Activated T-cell treated with anti-CD3 and anti-CD28 coated beads for 1 hour (primary cell): ENCODE measurements at regions not wholly inside any gene's neighbourhood (a gene's known extent, or its start where the extent isn't known, plus 50 kb on each side); places are given as distances from the start of the nearest gene placed in this dataset.

ENCODE experiments used
- DNase-seq: peaks from one replicate; pipeline ENCODE4 v3.0.0-alpha.2; 2020; ENCODE audit warnings: low read depth

DNA sequence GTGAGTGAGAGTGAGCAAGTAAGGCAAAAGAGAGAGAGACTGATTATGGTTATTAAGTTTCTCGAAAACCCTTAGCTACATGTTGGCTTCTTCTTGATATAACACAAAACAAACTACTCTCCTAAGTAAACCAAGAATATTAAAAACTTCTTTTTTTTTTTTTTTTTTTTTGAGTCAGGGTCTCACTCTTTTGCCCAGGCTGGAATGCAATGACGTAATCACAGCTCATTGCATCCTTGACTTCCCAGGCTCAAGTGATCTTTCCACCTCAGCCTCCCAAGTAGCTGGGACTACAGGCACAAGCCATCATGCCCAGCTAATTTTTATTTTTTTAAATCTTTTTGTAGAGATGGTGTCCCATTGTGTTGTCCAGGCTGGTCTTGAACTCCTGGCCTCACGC lies 102.2 kb upstream of the IL6 start:
- DNase-seq = no peak

DNA sequence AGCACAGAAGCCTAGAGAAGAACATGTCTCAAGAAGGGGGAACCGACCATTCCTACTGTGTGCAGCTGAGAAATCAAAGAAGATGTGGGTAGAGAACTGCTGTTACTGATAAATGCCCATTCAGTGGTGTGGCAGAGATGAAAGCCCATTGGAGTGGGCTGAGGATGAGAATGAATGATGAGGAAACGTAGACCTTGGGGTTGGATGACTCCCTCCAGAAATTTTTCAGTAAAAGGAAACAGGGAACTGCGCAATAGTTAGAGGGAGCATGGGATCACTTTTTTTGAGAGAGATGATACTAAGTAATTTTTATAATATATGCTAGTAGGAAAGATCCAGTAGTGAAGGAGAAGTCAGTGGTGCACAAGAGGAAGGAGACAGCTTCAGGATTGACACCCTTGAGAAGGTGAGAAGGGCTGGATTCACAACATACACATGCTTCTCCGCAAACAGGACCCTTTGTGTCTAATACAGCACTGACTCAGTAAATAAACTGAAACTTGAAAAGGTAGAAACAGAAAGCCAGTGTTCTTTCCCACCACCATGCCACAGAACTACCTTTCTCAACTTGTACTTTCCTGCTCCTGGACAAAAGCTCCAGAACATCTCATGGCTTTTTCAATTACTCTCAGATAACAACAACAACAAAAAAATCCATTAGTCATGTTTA lies 104.7 kb upstream of the IL6 start:
- DNase-seq = no peak

DNA sequence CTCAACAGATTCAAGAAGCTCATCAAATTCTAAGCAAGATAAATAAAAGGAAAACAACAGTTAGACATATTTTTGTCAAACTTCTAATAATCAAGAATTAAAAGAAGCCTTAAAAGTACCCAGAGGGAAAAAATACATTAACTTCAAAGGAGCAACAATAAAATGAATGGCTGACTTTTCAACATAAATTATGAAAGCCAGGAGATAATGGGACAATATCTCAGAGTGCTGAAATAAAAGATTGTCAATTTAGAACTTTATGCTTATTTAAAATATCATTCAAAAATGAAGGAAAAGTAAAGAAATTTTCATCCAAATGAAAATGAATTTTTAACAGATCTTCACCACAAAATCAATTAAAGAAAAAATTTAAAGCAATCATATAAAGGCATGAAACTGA lies 108.5 kb upstream of the IL6 start:
- no peak for DNase-seq

DNA sequence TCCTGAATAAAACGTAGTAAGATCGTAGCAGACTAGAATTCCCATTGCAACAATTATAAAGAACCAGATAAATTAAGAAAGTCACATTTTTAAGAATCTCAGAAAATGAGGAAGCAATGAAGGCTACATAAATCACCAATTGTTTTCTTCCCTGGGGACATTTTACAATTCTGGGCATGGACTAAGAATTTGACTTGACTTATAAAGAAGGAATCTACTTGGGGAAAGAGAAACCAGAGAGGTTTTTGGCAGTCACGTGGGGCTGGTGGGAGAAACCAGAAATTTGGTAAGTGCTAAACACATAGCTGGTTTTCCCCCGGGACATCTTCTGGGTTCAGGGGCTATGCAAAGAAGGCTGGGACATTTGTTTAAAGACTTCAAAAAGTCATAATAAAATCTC lies 109.8 kb upstream of the IL6 start:
- DNase-seq = no peak

DNA sequence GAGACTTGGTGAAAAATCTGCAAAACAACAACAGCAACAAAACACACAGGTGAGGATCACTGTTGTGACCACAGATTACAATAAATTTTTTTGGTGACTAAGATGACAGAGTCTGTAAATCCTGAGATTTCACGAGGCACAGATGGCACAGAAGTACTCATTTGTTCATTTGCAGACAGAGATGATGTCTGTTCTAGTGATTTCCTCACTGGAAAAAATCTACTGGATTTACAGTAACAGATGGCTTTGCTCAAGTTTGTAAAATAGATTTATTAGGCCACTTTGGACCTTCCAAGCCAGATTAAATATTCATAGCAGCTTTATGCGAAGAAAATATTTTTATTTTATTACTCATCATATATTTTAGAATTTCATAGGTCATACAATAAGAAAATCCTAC lies 113.5 kb upstream of the IL6 start:
- DNase-seq = no peak

DNA sequence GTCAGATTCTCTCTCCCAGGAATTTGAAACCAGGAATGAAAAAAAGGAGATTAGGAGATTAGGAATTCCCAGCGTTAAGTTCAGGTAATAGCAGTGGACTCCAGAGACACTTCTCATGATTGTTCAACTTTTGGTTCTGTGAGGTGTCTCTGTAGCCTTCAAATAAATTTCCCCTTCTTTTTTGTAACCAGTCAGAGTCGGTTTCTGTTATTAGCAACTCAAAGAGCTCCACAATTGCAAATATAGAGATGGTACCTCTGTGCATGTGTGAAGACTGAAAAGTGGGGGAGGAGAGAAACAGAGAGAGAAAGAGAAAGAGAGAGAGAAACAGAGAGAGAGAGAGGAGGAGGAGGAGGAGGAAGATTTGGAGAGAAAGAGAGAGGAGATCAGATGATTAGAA lies 112.8 kb upstream of the STEAP1B start:
- DNase-seq = no peak

DNA sequence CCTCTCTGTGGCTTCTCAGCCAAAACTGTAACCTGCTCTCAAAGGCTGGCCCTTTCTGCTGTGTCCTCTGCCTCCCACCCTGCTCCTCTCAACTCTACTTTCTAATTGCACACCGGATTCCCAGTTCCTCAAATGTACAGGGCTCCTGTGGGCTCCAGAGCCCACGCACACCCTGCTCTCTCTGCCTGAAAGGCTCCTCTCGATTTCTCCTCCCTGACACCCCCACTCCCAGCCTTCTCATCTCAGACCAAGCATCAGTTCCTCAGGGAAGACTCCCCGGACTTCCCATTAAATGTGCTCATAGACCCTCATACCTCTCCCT lies 111.7 kb upstream of the STEAP1B start:
- no peak for DNase-seq

DNA sequence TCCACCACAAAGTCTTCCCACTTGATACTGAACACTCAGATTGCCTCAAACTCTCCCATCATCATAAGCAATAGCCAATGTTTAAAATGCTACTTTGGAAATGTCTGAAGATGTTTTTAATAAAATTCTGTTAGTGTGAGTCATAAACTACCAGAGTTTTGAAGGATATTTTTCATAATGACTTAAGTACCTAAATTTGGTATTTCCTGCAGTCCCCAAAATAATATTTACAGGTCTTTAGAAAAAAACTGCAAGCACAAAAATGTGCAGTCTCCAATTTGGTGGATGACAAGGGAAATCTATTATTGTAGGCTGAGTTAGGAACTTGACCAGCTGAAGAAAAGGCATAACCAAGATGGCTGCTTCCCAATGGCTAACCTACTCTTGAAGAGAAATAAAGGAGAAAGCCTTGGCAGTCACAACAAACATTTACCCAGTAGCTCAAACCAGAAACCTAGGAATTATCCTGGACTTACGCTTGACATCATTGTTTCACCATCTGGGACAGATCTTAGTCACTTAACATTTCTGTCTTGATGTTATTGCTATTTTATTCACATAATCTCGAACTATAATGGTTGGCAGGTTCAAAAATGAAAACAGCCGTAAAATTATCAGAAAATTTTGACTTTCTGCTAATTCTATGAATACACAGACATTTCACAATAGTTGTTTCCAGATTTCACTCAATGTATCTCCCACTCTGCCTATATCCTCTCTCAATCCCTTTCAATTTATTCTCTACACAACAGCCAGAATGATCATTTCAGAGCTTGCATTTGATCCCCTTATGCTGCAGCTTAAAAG lies 111.2 kb upstream of the STEAP1B start:
- no peak for DNase-seq

DNA sequence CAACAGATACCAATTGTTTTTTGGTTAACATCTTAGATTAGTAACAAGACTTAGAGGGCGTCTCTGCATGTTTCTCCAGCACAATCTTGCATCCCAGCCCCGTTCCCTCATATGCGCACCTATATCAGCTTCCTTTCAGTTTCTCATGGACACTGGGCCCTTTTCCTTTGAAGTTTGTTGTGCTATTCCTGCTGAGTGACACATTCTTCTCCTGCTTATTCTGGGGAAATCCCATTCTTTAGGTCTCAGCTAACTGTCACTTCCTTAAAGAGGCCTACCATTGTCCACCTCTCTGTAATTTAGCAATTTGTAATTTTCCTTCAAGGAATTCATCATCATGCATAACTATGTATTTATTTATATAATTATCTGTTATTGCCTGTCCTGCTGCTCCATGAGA lies 110.3 kb upstream of the STEAP1B start:
- no peak for DNase-seq

DNA sequence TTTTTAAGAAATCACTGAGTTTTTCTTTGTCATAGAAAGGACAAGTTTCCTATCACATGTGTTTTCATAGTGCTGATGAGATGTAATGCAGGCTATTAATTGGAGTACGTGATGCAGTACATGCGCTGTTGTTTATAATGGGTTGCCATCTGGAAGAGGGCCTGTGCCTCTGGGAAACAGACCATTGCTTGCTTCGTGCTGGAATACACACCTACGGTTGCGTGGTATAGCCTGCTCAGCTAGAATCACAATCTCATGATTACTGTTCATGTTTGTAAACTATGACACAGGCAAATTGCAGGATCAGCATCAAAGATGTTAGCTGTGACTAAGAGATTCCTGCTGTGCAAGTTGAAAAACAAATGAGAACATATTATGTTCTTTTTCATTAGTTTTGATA lies 107.2 kb upstream of the STEAP1B start:
- DNase-seq = no peak

DNA sequence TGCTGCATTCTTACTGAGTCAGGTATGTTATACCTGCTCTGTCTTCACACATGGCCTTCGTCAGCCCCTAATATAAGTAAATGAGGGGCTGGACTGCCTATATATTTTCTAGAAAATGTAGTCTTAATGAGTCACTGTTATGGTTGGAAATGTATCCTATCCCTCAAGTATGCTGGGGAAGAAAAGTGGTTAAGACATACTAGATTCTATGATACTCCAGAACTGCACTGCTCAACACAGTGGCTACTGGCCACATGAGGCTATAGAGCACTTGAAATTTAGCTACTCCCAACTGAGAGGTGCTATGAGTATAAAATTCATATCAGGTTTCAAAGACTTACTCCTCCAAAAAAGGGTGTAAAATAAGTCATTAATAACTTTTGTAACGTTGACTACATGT lies 104.3 kb upstream of the STEAP1B start:
- no peak for DNase-seq

DNA sequence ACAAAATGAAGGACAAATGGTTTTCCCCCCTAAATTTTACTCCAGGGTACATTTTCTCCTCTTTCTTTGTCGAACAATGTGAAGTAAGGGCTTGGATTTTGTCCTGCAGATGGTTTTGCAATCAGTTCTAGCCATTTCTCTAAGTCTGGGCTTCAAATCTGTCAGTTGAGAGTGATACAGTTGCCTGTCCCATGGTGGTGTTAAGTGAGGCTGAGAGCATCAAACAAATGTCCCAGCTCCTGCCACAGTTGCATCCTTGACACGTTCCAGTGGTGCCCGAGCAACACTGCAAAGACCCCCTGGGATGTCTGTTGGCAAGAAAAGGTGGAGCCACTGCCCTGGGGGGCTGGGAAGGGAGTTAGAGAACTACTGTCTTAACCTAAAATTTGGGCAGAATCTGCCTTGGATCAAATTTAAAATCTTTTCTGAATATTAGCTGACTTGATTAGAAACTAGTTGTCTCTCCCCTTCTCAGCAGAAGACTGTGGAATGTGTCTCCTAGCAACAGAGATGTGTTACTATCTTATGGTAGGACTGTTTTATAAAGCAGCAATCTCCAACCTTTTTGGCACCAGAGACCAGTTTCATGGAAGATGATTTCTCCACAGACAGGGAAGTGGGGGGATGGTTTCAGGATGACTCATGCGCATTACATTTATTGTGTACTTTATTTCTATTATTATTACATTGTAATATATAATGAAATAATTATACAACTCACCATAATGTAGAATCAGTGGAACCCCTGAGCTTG lies 102.0 kb upstream of the STEAP1B start:
- no peak for DNase-seq

DNA sequence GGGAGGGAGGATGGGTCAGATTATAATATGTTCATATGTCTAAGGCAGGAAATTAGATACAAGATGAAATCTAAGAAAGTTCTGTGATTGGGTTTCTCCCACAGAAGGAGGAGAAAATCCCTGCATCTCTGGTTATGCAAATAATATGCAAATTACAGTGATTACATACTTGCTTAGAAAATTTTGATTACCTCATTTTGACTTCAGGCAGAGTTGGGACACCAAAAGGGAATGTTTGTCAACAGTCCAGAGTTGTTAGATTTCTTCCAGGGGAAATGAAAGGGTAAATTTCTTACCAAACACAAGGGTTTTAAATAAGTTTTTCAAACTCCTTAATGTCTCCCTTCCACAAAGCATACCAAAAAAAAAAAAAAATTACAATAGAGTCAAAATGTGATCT lies 101.4 kb upstream of the STEAP1B start:
- DNase-seq = no peak

DNA sequence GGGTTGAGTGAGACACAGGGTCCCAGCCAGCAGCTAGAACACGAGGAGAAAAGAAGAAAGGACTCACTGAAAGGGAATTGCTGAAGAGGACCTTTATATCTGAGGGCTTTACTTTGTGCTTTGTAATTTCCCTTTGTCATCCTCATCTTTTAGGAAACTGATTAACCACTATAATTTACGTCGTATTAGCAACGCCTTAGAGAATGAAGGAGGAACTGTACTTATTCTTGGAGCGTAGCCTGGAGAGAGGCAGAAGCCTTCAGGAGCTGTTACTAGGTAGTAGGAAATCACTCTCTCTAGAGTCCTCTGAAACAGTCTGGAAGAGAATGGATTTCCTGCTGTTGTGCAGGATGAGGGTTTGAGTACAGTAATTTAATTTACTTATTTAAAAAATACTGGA lies 101.0 kb upstream of the STEAP1B start:
- no peak for DNase-seq

DNA sequence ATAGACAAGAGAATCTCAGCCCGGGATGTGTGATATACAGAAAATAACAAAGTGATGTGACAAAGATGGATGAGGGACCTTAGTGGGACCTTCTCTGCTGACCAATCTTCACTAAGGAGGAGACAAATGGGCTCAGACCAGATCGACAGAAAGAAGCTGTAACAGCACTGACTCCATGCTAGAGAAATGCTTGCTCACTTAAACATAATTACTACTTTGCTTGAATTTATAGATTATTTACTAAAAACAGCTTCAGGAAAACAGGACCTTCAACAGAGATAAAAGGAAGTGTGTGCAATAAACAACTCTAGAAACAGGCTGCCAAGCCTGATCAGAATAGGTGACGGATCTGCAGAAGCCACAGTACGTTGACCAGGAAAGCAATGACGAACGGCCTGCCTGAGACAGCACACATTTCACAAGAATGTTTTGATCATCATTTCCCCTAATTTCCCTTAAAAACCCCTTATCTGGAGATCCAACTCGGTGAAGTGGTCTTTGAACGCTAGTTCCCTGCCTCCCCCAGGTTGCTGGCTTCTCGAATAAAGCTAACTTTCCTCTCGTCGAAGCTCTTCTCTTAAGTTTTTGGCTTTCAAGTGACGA lies 98.4 kb upstream of the STEAP1B start:
- no peak for DNase-seq

DNA sequence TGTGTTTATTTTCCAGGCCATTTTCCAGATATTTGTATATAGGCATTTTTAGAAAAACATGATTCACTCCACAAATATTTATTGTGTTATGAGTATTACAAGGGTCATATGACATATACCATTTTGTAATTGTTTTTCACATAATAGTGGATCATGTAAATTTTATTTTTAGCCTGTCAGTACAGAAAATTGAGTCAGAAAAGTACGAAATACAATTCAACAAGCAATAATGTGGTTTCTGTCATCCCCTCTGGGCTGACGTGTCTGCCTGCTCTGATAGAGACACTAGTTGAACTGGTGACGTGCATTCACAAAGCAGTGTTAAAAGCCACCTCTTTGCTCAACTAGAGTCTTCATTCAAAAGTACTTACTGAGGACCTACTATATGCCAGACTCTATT lies 97.9 kb upstream of the STEAP1B start:
- DNase-seq = no peak

DNA sequence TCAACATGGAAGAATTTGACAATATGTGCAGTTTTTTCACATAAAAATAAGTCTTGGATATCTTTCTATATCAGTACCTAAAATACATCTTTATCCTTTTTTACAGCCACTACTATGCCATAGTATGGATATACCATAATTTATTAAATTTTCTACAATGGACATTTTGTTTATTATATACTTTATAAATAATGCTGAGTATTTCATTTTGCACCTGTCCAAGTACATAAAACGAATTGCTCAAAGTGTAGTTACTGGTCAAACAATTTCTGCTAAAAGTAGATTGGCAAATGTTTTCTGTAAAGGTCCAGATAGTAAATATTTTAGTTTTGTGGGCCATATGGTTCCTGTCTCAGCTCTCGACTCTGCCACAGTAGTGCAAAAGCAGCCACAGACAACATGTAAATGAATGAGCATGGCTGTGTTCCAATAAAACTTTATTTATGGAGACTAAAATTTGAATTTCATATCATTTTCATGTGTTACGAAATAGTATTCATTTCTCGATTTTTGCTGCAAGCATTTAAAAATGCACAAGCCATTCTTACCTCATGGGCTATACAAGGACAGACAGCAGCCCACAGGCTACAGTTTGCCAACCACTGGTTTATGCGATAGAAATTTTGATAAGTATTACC lies 96.9 kb upstream of the STEAP1B start:
- no peak for DNase-seq

DNA sequence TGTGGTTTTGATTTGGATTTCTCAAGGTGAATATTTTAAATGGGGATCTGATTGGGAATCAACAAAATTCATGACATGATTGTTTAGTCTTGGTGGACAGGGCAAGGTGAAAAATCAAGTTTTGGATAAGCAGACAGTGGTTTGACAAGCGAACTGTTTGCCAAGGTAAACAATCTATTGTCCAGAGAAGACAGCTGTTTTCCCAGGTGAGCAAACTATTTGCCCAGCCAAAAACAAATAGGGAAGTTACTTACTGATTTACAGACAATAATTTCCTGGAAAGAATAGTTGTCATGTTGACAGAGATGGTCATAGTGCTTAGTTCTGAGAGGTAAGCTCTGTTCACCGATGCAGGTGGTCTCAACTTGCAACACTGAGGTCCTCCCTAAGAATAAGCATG lies 94.0 kb upstream of the STEAP1B start:
- no peak for DNase-seq

DNA sequence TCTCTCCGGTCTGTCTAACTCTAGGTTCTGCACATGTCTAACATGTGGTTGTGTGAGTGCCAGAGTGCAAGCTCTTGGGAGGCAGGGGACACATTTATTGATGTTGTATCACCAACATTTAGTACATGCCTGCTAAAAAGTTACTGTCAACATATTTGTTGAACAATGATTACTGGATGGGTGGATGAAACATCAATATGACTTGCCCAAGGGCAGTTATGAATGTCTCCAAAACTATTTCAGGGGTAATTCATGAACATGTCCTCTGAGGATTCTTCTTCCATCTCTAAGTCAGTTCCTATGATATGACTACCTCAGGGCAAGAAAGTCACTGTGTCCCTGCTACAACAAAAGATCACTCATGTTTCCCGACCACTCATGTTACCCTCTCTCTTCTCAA lies 91.3 kb upstream of the STEAP1B start:
- no peak for DNase-seq

DNA sequence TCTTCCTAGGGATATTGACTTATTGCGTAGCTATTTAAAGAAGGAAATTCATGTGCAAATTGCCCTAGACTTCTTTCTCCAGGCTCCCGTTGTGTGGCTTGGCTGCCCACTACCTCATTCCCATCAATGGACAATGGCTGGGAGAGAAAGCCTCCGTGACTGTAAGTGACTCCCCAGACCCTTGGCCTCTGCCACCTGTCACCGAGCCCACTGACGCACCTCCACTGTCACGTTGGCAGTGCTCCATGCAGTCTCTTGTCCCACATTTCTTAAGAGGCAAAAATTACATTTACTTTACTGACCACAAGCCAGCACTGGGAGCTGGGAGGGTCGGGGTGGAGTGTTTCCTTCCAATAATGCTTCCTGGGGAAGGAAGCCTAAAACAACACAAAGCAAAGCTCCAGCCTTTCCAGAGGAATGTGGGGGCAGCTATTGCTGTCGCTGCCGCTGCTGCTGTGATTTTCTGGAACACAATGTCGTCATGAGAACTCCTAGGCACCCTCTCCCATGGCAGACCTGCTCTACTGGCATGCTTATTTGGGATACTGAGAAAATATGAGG lies 89.7 kb upstream of the STEAP1B start:
- no peak for DNase-seq

DNA sequence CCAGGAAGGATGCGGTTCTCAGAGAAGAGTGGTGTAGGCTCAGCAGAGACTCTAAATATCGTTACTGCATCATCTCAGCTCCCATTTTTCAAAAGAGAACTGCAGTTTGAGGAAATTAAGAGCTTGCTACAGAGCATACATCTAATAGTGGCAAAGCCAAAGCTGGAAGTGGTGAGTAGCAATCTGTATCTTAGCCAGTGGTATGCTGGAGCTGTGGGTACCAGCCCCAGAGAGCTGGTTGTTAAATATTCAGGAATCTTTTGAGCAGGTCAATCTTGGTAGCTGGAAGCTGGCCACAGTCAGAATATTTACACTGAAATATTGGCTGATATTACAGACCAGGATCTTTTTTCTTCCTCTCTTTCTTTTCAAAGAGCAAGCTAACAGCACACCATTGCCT lies 88.4 kb upstream of the STEAP1B start:
- DNase-seq = no peak

DNA sequence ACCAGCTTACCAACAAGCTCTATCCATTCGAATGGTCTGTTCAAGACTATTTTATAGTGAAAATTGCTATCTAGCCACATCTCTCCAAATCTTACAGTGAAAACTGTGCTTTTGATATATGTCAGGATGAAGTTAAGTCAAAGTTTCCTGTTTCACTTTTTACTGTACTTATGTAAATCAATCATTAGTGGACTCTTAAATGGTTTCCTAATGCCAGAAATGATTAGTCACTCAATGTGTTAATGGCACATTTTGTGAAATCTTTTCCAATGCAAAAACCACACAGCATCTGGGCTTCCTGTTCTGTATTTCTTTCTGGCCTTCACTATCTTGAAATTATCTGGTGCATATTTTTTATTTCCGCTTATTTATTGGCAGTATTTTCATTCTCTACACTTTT lies 87.3 kb upstream of the STEAP1B start:
- DNase-seq = no peak
